ENCODE measurements at regions not wholly inside any gene's neighbourhood (a gene's known extent, or its start where the extent isn't known, plus 50 kb on each side); places are given as distances from the start of the nearest gene placed in this dataset.
"Not testable (repeated sequence)": the region's sequence is repeated elsewhere in the genome, so short reads cannot be mapped to it uniquely, and the experiment has no call there.

- DNase-seq (ENCODE audit: low read depth), result no peak
Measured at GRCh38 chr9:87199278-87199677, 252.0 kb upstream of the GAS1 start.

DNA sequence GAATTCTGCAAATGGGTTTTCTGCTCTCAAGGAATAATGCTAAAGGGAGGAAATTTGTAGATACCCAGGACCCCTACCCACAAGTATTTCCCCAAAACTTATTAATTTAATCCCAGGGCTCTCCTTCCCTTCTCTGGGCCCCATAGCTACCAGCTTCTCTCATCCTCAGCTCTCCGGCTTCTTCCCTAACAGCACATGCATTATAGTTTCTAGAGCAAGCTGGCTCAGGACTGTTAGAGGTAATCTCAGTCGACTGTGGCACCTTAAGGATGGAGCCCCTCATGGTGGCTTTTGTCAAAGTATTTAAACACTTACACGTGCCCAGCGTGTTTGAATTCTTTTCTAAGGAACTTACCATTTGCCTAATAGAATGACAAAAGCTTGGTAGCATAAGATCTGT lies 252.5 kb upstream of the GAS1 start:
- DNase-seq (ENCODE audit: low read depth), result no peak

DNA sequence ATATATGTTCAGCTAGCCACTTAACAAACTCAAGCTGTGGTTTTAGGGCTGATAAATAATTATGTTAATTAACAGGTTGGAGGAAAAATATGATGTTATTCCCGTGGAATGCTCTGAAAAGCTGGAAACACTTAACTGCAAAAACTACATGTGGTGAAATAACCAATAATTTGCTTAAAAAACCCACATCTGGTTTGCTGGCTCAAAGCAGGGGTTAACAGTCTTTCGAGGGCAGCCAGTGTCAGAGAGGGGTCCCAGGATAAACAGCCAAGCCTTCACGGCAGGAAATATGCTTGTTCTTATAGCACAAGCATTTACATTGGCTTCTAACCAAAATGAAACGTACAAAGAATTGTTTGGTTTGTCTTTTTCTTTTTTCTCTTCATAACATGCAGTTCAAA lies 254.0 kb upstream of the GAS1 start:
- DNase-seq (ENCODE audit: low read depth), result no peak

DNA sequence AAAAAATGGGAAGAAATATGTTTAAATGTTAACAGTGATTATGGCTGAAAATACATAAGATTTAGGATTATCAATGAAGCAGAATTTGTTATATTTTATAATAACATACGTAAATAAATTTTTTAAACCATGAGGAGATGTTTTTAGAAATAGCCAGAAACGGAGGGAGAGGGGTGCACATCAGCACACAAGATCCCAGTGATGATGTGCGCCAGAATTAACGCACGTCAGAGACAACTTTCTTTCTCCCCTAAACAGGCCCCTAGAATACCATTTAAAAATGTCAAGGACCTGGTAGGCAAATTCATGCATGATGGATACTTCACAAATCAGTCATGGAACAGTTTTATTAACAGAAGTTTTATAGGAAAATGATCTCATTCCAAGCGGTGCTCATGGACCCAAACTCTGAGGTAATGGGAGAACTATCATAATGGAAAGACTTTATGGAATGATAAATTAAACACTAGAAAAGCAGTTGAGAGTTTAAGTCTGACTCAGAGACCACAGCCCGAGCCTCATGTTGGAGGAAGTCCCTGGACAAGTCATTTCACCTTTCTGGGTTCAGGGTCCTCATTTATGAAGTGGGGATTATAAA lies 258.9 kb upstream of the GAS1 start:
- peak; percentile 55 for DNase-seq (ENCODE audit: low read depth)

- DNase-seq (ENCODE audit: low read depth), result not testable (repeated sequence)
Measured at GRCh38 chr9:87210658-87211057, 263.4 kb upstream of the GAS1 start.

GRCh38 chr9:87211669-87212068 lies 264.4 kb upstream of the GAS1 start:
- DNase-seq (ENCODE audit: low read depth), result no peak

DNA sequence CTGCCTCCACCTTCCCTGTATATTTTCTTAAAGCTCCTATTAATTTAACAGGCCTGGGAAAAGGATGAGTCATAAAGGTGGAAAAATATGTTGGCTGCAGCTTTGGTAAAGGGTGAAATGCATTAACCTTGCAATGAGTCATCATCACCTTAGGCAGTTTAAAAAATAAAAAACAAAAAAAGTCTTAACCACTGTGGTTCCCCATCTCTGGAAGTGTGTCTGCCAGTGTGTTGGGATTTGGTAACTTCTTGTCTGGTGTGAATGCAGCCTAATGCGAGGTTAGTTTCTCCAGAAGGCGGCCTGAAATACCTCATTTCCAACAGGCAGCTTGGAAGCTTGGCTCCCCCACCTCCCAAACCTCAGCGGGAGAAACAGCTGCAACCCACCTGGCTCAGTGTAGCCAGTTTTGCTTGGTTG lies 265.3 kb upstream of the GAS1 start:
- DNase-seq (ENCODE audit: low read depth), result peak; percentile 41

DNA sequence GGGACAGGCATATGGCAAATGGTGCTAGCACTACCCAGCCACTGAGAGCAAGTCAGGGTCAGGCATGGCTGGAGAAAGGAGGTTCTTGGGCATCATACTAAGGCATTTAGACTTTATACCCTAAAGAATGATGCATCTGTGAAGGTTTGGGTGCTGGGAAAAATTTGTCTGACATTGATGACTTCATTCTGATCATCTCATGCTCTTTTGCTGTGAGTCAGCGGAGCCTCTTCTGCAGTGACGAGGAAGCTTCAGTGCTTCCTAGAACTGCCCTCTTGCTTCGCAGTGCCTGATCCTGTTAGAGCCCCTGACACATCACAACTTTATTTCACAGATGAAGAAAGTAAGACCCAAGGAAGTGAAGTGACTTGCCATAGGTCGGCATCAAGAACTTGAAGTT lies 266.6 kb upstream of the GAS1 start:
- peak; percentile 26 for DNase-seq (ENCODE audit: low read depth)

DNA sequence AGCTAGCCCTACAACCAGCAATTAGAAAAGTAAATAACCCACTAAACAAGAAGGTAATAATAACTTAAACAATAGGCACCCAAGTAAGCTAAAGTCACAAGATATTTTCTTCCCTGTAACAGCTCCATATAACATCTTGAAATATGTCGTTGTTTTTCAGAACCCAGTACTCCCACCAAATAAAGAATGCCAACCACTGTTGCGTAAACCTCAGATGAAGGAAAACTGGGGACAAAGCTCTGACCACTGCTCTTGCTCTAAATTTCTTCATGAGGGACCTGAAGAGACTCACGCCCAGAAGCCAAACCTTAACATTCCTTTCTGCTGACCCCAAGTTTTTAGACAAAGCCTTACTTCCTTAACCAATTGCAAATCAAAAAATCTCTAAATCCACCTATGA lies 267.7 kb upstream of the GAS1 start:
- DNase-seq (ENCODE audit: low read depth), result no peak

DNA sequence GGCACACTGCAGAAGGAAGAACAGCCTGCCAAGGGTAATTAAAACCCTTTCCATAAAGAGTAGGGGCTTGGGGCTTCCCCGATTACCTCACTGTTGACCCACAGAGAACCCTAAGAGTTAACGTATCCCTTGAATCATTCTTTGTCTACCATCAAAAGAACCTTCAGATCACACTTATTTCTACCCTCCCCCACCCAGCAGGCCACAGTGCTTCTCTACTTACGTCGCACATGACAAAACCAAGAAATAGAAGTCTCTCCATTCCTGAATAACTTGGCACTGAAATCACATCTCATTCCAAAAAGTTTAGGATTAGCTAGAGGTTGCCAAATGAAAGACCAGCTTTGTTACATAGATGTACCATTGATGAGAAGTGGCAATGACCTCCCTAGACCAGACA lies 268.7 kb upstream of the GAS1 start:
- DNase-seq (ENCODE audit: low read depth), result no peak

- no peak for DNase-seq (ENCODE audit: low read depth)
Measured at GRCh38 chr9:87216897-87217455, 269.7 kb upstream of the GAS1 start.

DNA sequence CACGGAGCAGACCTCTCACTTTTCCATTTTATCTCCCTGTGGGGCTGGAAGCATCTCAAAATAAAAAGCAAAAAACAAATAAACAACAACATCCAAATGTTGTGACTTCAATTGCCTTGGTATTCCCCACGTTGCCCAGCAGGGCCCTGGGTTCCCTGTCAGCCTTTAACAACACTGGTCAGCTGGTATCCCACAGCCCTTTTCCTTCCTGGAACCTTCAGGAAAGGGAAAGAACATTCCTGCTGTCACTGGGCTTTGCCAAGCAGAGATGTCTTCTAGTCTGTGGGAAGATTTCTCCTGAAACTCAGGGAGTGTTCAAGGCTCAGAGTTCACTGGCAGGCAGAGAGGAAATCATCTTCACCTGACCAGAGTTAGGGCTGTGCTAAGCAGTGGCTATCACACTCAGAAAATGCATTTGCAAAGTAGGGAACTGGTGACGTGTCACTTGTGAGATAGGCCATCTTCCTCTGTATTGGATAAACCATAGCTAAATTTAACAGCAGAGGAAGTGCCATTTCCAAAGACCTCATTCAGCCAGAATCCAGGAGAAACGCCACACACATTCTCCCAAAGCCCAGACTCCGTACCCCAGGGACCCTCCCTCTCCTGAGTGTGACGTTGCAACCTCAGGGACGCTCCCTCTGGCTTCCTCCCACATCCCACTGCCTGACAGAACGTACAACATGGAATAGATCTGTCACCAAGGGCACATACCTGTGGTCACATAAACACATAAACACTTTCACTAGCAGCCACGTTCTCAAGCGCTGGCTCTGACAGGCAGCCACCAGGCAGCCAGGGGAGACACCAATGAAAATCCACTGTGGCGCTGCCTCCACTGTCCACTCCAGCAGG lies 274.0 kb upstream of the DAPK1 start:
- DNase-seq (ENCODE audit: low read depth), result no peak

- peak; percentile 32 for DNase-seq (ENCODE audit: low read depth)
Measured at GRCh38 chr9:87226896-87227295, 270.8 kb upstream of the DAPK1 start.

DNA sequence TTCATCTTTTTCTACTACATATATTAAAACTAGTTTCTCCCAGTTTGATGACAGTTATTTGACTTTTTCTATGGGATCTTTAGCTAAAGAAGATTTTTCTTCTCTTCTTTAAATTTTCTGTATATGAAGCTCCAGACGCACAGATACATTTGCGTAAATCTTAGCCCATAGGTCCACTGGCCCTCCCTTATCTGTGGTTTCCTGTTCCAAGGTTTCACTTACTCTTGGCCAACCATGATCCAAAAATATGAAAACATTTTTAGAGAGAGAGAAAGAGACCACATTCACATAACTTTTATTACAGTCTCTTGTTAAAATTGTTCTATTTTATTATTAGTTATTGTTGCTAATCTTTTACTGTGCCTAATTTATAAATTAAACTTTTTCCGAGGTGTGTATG lies 270.2 kb upstream of the DAPK1 start:
- DNase-seq (ENCODE audit: low read depth), result no peak

- DNase-seq (ENCODE audit: low read depth), result no peak
Measured at GRCh38 chr9:87229108-87229507, 268.6 kb upstream of the DAPK1 start.

GRCh38 chr9:87233431-87233830 lies 264.2 kb upstream of the DAPK1 start:
- no peak for DNase-seq (ENCODE audit: low read depth)

GRCh38 chr9:87233899-87234455 lies 263.7 kb upstream of the DAPK1 start:
- DNase-seq (ENCODE audit: low read depth), result peak; percentile 26

GRCh38 chr9:87234854-87235253 lies 262.8 kb upstream of the DAPK1 start:
- DNase-seq (ENCODE audit: low read depth), result no peak

DNA sequence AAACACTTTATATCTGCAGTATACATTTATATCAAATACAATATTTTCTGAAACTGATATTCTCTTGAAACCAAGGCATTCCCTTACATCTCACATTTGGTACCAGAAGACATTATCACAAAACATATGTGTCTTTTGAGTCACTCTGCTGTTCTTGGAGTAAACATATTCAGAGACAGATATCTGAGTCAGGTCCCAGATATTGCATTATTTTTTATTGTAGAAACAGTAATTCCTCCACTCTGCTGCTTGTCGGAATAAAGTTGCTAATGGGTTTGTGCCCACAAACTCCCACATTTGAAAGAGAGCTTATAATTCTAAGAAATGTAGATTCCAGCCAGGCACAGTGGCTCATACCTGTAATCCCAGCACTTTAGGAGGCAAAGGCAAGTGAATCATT lies 261.1 kb upstream of the DAPK1 start:
- DNase-seq (ENCODE audit: low read depth), result no peak

- no peak for DNase-seq (ENCODE audit: low read depth)
Measured at GRCh38 chr9:87237336-87237735, 260.3 kb upstream of the DAPK1 start.

GRCh38 chr9:87238545-87238944 lies 259.1 kb upstream of the DAPK1 start:
- peak; percentile 82 for DNase-seq (ENCODE audit: low read depth)

DNA sequence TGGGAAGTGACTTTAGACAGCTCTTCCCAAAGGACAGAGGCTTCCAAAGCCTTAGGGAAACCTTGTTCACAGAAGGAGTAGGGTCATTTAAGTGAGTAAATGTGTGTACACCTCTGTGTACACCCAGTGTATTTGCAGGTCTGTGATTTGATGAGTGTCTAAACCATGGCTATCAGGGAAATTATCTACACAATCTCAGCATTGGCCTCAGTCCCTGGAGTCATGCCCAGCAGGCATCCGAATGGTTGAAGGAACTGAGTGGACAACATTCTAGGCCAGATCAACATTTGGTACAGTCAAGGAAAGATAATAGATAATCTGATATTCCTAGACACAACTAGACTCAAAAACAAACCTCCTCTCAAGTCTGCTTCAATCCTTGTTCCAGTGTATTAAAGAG lies 258.4 kb upstream of the DAPK1 start:
- no peak for DNase-seq (ENCODE audit: low read depth)

GRCh38 chr9:87243602-87244001 lies 254.1 kb upstream of the DAPK1 start:
- no peak for DNase-seq (ENCODE audit: low read depth)

Data from LHCN-M2 (cell line).